BE2C (cell line): ENCODE measurements at regions not wholly inside any gene's neighbourhood (a gene's known extent, or its start where the extent isn't known, plus 50 kb on each side); places are given as distances from the start of the nearest gene placed in this dataset.

Source experiments
- DNase-seq: peaks from one replicate; pipeline ENCODE4 v3.0.0-alpha.2; 2020
- H3K27me3 ChIP-seq: fragments of 250-450 bp; sonication (Bioruptor Pico); 2 replicates; pipeline ENCODE4 v1.5.1; 2020; ENCODE audit warnings: mild to moderate bottlenecking
- H3K36me3 ChIP-seq: fragments of 250-450 bp; sonication (Bioruptor Pico); 2 replicates; pipeline ENCODE4 v1.5.1; 2020; ENCODE audit warnings: mild to moderate bottlenecking
- H3K4me1 ChIP-seq: fragments of 250-450 bp; sonication (Bioruptor Pico); 2 replicates; pipeline ENCODE4 v1.5.1; 2020
- H3K4me3 ChIP-seq: 2 replicates; pipeline ENCODE4 v1.5.1; 2011; ENCODE audit warnings: low read depth, low read length
- H3K9me3 ChIP-seq: fragments of 250-450 bp; sonication (Bioruptor Pico); 2 replicates; pipeline ENCODE4 v1.5.1; 2020
- TF ChIP-seq, protein P1 (sequence below): IDR thresholded peaks from 2 replicates; pipeline ENCODE4 v1.5.1; 2012; ENCODE audit warnings: mild to moderate bottlenecking, low read depth, low read length

DNA sequence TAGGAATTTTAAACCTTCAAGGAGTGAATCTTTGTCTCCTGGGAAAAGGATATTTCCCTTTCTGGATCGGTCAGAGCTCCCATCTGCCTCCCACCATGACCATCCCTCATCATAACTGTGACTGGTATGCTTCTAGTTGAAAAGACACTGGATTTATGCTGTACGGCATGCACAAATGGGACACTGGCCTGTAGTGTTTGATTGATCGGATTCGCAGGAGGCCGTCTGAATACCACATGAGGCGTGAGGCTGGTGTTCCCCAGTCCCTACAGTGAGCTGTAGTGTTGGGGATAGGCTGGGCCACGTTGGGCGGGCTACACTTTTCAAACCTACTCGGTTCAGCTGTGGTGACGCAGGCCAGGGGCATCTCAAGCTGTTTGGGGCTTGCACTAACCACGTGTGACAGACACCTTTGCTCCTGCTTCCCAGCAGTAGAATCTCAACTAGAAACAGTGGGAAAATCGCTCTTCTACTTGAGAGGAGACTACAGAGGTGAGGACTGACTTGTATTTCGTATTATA is 101.8 kb downstream of the MID1IP1 start:
- no peak for DNase-seq
- no peaks in the 10 kb centered on the region for H3K4me1 ChIP-seq
- no peaks in the 10 kb centered on the region for H3K9me3 ChIP-seq
- H3K27me3 ChIP-seq: no peaks in the 10 kb centered on the region
- H3K4me3 ChIP-seq: no peak overlapping the region
- TF ChIP-seq, protein P1, sequence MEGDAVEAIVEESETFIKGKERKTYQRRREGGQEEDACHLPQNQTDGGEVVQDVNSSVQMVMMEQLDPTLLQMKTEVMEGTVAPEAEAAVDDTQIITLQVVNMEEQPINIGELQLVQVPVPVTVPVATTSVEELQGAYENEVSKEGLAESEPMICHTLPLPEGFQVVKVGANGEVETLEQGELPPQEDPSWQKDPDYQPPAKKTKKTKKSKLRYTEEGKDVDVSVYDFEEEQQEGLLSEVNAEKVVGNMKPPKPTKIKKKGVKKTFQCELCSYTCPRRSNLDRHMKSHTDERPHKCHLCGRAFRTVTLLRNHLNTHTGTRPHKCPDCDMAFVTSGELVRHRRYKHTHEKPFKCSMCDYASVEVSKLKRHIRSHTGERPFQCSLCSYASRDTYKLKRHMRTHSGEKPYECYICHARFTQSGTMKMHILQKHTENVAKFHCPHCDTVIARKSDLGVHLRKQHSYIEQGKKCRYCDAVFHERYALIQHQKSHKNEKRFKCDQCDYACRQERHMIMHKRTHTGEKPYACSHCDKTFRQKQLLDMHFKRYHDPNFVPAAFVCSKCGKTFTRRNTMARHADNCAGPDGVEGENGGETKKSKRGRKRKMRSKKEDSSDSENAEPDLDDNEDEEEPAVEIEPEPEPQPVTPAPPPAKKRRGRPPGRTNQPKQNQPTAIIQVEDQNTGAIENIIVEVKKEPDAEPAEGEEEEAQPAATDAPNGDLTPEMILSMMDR: no peak
- no peaks in the 10 kb centered on the region for H3K36me3 ChIP-seq

- H3K36me3 ChIP-seq: no peaks in the 10 kb centered on the region
- H3K27me3 ChIP-seq: no peaks in the 10 kb centered on the region
- DNase-seq: no peak
- H3K4me3 ChIP-seq: no peak overlapping the region
- TF ChIP-seq, protein P1: no peak
- no peaks in the 10 kb centered on the region for H3K9me3 ChIP-seq
- no peaks in the 10 kb centered on the region for H3K4me1 ChIP-seq
Measured at GRCh38 chrX:38916801-38917200, 115.5 kb downstream of the MID1IP1 start.

DNA sequence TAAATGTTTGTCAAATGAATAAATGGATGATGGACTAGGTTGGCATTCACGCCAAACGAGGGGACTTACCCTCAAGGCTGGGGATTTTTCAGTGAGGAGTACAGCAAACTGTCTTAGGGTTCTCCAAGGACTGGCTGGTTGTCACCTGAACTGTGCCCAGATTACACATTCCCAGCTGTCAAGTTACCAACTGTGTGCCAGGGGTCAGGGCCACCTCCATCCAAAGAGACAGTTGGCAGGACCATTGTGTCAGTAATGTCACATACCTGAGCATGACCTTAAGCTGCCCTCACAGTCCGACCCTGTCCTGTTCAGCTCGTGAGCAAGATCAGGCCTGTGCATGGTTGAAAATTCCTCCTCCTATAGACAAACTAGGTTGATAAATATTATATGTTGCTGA is 116.7 kb downstream of the MID1IP1 start:
- H3K4me1 ChIP-seq: no peaks in the 10 kb centered on the region
- TF ChIP-seq, protein P1: no peak
- DNase-seq: no peak
- no peak overlapping the region for H3K4me3 ChIP-seq
- H3K9me3 ChIP-seq: no peaks in the 10 kb centered on the region
- H3K27me3 ChIP-seq: no peaks in the 10 kb centered on the region
- no peaks in the 10 kb centered on the region for H3K36me3 ChIP-seq

GRCh38 chrX:38919202-38919601 is 117.9 kb downstream of the MID1IP1 start:
- no peaks in the 10 kb centered on the region for H3K27me3 ChIP-seq
- H3K36me3 ChIP-seq: no peaks in the 10 kb centered on the region
- no peaks in the 10 kb centered on the region for H3K9me3 ChIP-seq
- TF ChIP-seq, protein P1: no peak
- DNase-seq: no peak
- no peak overlapping the region for H3K4me3 ChIP-seq
- H3K4me1 ChIP-seq: no peaks in the 10 kb centered on the region

DNA sequence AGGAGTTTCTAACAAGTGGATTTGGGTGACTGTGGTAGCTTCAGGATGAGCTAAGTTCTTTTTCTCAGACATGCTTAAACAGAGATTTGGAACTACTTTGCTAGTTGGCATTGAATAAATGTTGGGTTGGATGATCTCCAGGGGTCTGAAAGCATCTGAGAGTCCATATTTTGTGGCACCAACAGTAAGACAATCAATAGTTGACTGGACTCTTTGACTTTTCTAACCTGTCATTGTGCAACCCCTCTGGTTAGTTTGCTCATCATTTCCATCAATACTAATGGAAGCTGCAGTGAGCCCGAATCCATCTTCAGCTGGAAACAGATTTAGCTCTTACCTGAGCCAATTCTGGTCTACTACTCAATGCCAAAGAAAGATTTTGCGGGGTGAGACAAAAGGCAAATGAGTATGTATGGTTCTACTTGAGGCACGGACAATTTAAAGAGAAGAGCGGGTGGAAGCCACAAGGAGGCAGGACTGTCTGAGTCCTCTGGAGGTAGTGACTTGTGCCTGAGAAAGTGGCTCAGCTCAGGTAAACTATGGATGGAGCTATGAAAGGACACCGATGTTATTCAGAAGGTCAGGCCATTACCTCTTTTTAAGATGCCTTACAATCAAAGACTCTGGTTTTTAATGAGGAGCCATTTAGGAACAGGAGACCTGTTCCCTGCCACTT is 118.7 kb downstream of the MID1IP1 start:
- H3K4me1 ChIP-seq: no peaks in the 10 kb centered on the region
- H3K27me3 ChIP-seq: no peaks in the 10 kb centered on the region
- no peak for DNase-seq
- no peaks in the 10 kb centered on the region for H3K9me3 ChIP-seq
- no peaks in the 10 kb centered on the region for H3K36me3 ChIP-seq
- TF ChIP-seq, protein P1: no peak
- H3K4me3 ChIP-seq: no peak overlapping the region

- no peaks in the 10 kb centered on the region for H3K27me3 ChIP-seq
- H3K4me1 ChIP-seq: no peaks in the 10 kb centered on the region
- TF ChIP-seq, protein P1: no peak
- H3K9me3 ChIP-seq: no peaks in the 10 kb centered on the region
- DNase-seq: no peak
- no peaks in the 10 kb centered on the region for H3K36me3 ChIP-seq
- H3K4me3 ChIP-seq: no peak overlapping the region
Measured at GRCh38 chrX:38923451-38923969, 122.3 kb downstream of the MID1IP1 start.
